ENCODE measurements at regions not wholly inside any gene's neighbourhood (a gene's known extent, or its start where the extent isn't known, plus 50 kb on each side); places are given as distances from the start of the nearest gene placed in this dataset.

DNA sequence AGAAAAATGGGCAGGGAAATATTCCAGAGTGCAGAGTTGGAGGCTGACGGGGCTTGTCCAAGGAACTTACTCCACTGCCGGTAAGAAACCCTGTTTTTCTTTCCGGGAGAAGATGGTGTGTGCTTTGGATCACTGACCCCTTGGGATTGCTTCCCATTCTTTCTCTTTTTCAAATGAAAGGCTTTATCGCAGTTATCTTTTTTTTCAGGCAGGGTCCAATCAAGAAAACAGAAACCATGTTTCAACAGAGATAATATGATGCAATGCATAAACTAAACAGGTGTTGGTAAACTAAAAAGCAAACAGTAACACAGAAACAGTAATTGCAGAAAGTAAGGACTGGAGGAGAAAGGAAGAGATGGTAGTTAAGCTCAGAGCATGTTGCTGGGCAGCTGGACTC is 145.1 kb downstream of the LYPLAL1 start:
- H3K27me3 ChIP-seq (ENCODE audit: control insufficient read depth, insufficient read depth, low read length, poor library complexity, severe bottlenecking), result no peaks in the 10 kb centered on the region
- no peak overlapping the region for H3K27ac ChIP-seq (ENCODE audit: insufficient read depth, low read depth, low read length, poor library complexity, severe bottlenecking)
- no peaks in the 10 kb centered on the region for H3K36me3 ChIP-seq (ENCODE audit: control insufficient read depth, insufficient read depth, low read length)
- no peaks in the 10 kb centered on the region for H3K4me1 ChIP-seq (ENCODE audit: control insufficient read depth, insufficient read depth, low read length)
- WGBS, 2 experiments, result 89 to 94% methylated on average over 3 to 4 of the region's 4 CpGs
- no peak overlapping the region for H3K4me3 ChIP-seq (ENCODE audit: insufficient read depth, low read depth, low read length)
- no peaks in the 10 kb centered on the region for H3K9me3 ChIP-seq (ENCODE audit: control insufficient read depth, low read length)

DNA sequence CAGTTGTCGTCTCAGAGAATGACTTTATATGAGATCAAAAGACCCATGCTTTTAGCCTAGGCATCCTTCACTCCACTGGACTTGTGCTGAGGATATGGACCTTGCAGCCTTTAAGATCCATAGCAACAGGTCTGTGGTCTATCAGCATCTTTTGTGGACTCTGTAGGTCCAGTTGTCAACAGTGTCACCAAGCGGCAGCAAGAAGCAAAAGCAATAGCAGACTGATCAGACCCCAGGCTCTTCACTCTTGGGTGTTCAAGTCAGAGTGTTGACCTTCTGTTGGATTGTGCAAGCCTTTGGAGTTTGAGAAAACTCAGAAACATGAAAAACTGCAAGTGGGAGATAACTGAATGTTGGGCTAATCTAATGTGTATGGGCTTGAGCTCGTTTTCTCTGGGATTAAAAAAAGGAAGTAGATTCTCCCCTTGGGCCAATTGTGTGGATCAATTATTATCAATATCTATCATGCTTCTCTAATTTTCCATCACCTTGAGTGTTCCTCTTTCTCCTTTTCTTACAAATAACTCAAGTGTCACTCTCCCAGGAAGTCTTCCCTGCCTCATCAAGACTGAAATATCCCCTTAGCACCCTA is 144.2 kb downstream of the LYPLAL1 start:
- Histone ChIP-seq H3K9me3 (ENCODE audit: control insufficient read depth, low read length) (no peaks in the 10 kb centered on the region), H3K27me3 (ENCODE audit: control insufficient read depth, insufficient read depth, low read length, poor library complexity, severe bottlenecking) (no peaks in the 10 kb centered on the region)
- 49 to 53% methylated on average over 3 of the region's 3 CpGs for WGBS, 2 experiments

DNA sequence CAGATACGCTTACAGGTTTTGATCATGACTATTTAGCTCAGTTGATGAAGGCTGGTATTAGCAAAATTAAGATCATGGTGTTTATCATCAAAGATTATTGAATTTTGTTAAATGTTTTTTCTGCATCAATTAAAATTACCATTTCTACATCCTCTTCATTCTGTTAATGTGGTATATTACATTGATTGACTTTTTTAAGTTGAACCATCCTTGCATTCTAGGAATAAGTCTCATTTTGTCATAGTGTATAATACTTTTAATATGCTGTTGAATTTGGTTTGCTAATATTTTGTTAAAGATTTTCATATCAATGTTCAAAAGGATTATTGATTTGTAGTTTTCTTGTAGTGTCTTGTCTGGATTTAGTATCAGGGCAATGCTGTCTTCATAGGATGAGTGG is 142.4 kb downstream of the LYPLAL1 start:
- Histone ChIP-seq H3K4me3 (ENCODE audit: insufficient read depth, low read depth, low read length) (no peak overlapping the region), H3K36me3 (ENCODE audit: control insufficient read depth, insufficient read depth, low read length) (no peaks in the 10 kb centered on the region), H3K9me3 (ENCODE audit: control insufficient read depth, low read length) (no peaks in the 10 kb centered on the region), H3K4me1 (ENCODE audit: control insufficient read depth, insufficient read depth, low read length) (no peaks in the 10 kb centered on the region), H3K27me3 (ENCODE audit: control insufficient read depth, insufficient read depth, low read length, poor library complexity, severe bottlenecking) (no peaks in the 10 kb centered on the region), H3K27ac (ENCODE audit: insufficient read depth, low read depth, low read length, poor library complexity, severe bottlenecking) (no peak overlapping the region)
- WGBS, 2 experiments, result no CpG with 5 or more reads among the region's 1 CpG

More for the DNA sequence above, 144.2 kb downstream of the LYPLAL1 start:
- H3K36me3 ChIP-seq (ENCODE audit: control insufficient read depth, insufficient read depth, low read length), result no peaks in the 10 kb centered on the region
- no peak overlapping the region for H3K4me3 ChIP-seq (ENCODE audit: insufficient read depth, low read depth, low read length)
- H3K27ac ChIP-seq (ENCODE audit: insufficient read depth, low read depth, low read length, poor library complexity, severe bottlenecking), result no peak overlapping the region
- H3K4me1 ChIP-seq (ENCODE audit: control insufficient read depth, insufficient read depth, low read length), result no peaks in the 10 kb centered on the region

DNA sequence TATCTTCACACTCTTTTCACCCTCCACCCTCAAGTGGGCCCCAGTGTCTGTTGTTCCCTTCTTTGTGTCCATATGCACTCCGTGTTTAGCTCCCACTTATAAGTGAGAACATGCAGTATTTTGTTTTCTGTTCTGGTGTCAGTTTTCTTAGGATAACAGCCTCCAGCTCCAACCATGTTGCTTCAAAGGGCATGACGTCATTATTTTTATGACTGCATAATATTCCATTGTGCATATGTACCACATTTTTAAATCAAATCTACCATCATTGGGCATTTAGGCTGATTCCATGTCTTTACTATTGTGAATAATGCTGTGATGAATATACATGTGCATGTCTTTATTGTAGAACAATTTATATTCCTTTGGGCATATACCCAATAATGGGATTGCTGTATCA is 140.3 kb downstream of the LYPLAL1 start:
- Histone ChIP-seq H3K27ac (ENCODE audit: insufficient read depth, low read depth, low read length, poor library complexity, severe bottlenecking) (no peak overlapping the region), H3K36me3 (ENCODE audit: control insufficient read depth, insufficient read depth, low read length) (no peaks in the 10 kb centered on the region), H3K9me3 (ENCODE audit: control insufficient read depth, low read length) (no peaks in the 10 kb centered on the region), H3K27me3 (ENCODE audit: control insufficient read depth, insufficient read depth, low read length, poor library complexity, severe bottlenecking) (no peaks in the 10 kb centered on the region), H3K4me1 (ENCODE audit: control insufficient read depth, insufficient read depth, low read length) (no peaks in the 10 kb centered on the region), H3K4me3 (ENCODE audit: insufficient read depth, low read depth, low read length) (no peak overlapping the region)
- 90 to 91% methylated on average over 2 of the region's 2 CpGs for WGBS, 2 experiments

DNA sequence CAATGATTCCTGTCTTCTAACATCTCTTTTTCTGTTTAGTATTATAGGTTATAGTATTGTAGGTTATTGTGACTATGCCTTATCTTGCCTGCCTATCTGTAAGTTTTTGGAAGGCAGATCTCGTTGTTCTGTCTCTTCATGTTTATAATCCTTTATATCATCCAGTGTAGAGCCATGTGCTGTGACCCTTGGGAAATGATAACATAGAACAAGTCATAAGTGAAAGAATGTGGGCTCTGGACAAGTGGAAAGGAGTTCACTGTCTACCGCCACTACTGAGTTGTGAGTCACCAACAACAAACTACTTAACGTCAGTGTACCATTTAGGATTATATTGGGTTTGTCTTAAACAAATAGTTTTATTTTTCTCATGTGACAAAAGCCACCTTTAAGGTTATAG is 139.3 kb downstream of the LYPLAL1 start:
- WGBS, 2 experiments, result 95 to 100% methylated on average over 2 of the region's 3 CpGs
- Histone ChIP-seq H3K4me3 (ENCODE audit: insufficient read depth, low read depth, low read length) (no peak overlapping the region), H3K27ac (ENCODE audit: insufficient read depth, low read depth, low read length, poor library complexity, severe bottlenecking) (no peak overlapping the region), H3K4me1 (ENCODE audit: control insufficient read depth, insufficient read depth, low read length) (no peaks in the 10 kb centered on the region), H3K9me3 (ENCODE audit: control insufficient read depth, low read length) (no peaks in the 10 kb centered on the region), H3K27me3 (ENCODE audit: control insufficient read depth, insufficient read depth, low read length, poor library complexity, severe bottlenecking) (no peaks in the 10 kb centered on the region), H3K36me3 (ENCODE audit: control insufficient read depth, insufficient read depth, low read length) (no peaks in the 10 kb centered on the region)

DNA sequence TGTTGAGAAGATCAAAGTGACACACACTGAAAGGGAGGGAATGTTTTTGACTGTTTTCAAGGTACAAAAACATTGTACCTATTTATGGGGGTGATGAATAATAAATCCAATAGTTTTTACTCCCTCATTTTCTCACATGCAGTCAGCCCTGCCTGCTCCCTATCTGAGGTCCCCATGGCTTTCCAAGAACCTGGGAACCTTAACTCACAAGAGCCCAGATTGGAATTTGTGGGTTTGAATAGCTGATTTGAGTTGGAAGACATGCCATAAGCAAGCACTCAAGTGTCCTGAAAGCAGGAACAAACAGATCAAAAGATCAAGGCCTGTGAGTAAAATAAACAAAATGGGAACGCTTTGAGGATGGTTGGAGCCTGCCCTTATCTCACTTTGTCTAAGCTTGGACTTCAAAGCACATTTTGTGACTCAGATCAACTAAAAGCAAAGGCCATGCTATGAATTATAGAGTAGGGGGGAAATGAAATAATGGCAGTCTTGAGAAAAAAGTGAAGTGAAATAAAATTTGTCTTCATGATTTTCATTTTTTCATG is 136.6 kb downstream of the LYPLAL1 start:
- Histone ChIP-seq H3K4me1 (ENCODE audit: control insufficient read depth, insufficient read depth, low read length) (no peaks in the 10 kb centered on the region), H3K36me3 (ENCODE audit: control insufficient read depth, insufficient read depth, low read length) (no peaks in the 10 kb centered on the region), H3K4me3 (ENCODE audit: insufficient read depth, low read depth, low read length) (no peak overlapping the region), H3K9me3 (ENCODE audit: control insufficient read depth, low read length) (no peaks in the 10 kb centered on the region), H3K27me3 (ENCODE audit: control insufficient read depth, insufficient read depth, low read length, poor library complexity, severe bottlenecking) (no peaks in the 10 kb centered on the region), H3K27ac (ENCODE audit: insufficient read depth, low read depth, low read length, poor library complexity, severe bottlenecking) (no peak overlapping the region)
- WGBS, 2 experiments, result 44 to 53% methylated on average over 1 of the region's 1 CpG

DNA sequence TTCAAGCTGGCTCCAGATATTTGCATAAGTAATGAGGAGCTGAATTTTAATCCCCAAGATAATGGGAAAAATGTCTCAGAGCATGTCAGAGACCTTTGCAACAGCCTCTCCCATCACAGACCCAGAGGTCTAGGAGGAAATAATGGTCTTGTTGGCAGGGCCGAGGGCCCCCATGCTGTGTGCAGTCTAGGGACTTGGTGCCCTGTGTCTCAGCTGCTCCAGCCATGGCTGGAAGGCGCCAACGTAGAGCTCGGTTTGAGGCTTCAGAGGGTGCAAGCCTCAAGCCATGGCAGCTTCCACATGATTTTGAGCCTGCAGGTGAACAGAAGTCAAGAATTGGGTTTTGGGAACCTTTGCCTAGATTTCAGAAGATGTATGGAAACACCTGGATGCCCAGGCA is 134.7 kb downstream of the LYPLAL1 start:
- Histone ChIP-seq H3K27me3 (ENCODE audit: control insufficient read depth, insufficient read depth, low read length, poor library complexity, severe bottlenecking) (no peaks in the 10 kb centered on the region), H3K36me3 (ENCODE audit: control insufficient read depth, insufficient read depth, low read length) (no peaks in the 10 kb centered on the region), H3K9me3 (ENCODE audit: control insufficient read depth, low read length) (no peaks in the 10 kb centered on the region), H3K4me1 (ENCODE audit: control insufficient read depth, insufficient read depth, low read length) (no peaks in the 10 kb centered on the region), H3K27ac (ENCODE audit: insufficient read depth, low read depth, low read length, poor library complexity, severe bottlenecking) (no peak overlapping the region), H3K4me3 (ENCODE audit: insufficient read depth, low read depth, low read length) (no peak overlapping the region)
- WGBS, 2 experiments, result 90 to 92% methylated on average over 4 of the region's 4 CpGs

DNA sequence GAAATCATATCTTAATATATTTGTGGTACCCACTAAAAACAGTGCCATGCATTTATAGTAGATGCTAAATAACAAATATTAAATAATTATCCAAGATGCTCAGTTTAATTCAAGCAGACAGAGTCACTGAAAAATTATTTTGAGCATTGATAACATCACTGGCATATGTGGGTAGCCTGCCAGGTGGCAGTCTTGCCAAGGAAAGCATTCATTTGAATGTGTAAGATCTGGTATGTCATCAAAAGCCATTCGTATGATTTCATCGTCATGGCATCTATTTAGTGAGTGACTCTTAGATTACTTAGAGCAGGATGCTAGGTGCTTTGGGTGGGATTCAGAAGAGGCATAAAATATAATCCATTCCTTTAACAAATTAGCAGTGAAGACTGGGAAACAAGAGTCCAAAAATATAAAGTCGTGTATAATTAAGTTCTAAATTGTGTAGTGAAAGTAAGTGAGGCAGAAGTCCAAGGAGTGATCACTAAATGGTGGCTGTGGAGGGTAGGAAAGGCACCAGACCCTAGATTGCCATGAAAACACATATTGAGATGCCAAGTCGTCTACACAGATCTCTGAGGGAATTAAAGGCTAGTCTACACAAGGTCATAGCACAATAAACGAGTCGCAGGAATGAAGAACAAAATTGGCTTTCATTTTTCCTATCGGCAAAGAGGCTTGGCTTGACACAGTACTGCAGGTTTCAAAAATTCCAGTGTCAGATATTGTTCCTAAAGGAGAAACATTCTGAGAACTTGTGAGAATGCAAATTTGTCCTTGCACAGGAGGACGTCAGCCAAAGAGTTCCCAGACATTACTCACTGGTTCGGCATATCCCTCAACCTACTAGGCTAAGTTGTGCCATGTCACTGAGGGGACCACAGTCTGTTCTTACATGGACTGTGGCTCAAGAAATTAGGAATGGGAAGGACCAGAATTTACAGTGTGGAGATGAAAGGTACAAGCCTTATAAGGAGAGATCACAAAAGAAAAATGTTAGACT is 130.8 kb downstream of the LYPLAL1 start:
- no peaks in the 10 kb centered on the region for H3K27me3 ChIP-seq (ENCODE audit: control insufficient read depth, insufficient read depth, low read length, poor library complexity, severe bottlenecking)
- no peaks in the 10 kb centered on the region for H3K4me1 ChIP-seq (ENCODE audit: control insufficient read depth, insufficient read depth, low read length)
- 79 to 81% methylated on average over 9 of the region's 9 CpGs for WGBS, 2 experiments
- H3K4me3 ChIP-seq (ENCODE audit: insufficient read depth, low read depth, low read length), result no peak overlapping the region
- H3K36me3 ChIP-seq (ENCODE audit: control insufficient read depth, insufficient read depth, low read length), result no peaks in the 10 kb centered on the region
- H3K9me3 ChIP-seq (ENCODE audit: control insufficient read depth, low read length), result no peaks in the 10 kb centered on the region
- H3K27ac ChIP-seq (ENCODE audit: insufficient read depth, low read depth, low read length, poor library complexity, severe bottlenecking), result no peak overlapping the region

DNA sequence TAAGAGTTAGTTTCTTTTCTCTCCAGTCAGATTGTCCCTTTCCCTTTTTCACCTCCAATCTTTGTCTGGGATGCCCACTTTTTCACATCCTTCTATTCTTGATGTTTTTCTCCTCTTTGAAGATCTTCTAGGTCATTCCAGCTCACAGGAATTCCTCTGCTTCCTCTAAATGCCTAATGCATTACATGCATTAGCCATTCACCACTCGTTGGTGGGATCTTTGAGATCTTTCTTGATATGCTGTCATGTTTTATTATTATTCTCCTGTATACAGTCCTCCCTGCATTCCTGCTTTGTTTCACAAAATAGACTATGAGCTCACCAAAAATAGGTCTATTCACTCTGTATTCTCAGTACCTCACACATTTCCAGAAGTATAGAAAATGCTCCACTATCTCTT is 129.0 kb downstream of the LYPLAL1 start:
- Histone ChIP-seq H3K4me1 (ENCODE audit: control insufficient read depth, insufficient read depth, low read length) (no peaks in the 10 kb centered on the region), H3K27me3 (ENCODE audit: control insufficient read depth, insufficient read depth, low read length, poor library complexity, severe bottlenecking) (no peaks in the 10 kb centered on the region), H3K36me3 (ENCODE audit: control insufficient read depth, insufficient read depth, low read length) (no peaks in the 10 kb centered on the region), H3K4me3 (ENCODE audit: insufficient read depth, low read depth, low read length) (no peak overlapping the region), H3K9me3 (ENCODE audit: control insufficient read depth, low read length) (no peaks in the 10 kb centered on the region), H3K27ac (ENCODE audit: insufficient read depth, low read depth, low read length, poor library complexity, severe bottlenecking) (no peak overlapping the region)
- 100% methylated on average over 1 of the region's 1 CpG; no CpG with 5 or more reads in 1 of the 2 experiments for WGBS, 2 experiments

DNA sequence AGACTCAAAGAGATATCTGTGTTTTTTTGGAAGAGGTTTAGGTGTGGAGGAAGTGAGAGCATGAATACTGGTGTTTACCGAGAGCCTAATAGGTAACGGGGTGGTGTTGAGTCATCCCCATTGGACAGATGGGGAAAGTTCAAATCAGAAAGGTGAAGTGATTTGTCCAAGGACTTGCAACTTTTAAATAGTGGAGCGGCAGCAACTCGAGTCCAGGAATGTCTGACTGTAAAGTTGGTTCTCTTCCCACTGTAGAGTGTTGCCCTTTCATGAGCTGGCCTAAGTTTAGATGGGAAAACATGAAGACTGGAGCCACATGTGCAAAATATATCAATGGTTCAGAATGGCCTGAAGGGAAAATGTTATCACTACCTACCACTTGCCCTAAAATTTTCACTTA is 125.7 kb downstream of the LYPLAL1 start:
- Histone ChIP-seq H3K4me3 (ENCODE audit: insufficient read depth, low read depth, low read length) (no peak overlapping the region), H3K4me1 (ENCODE audit: control insufficient read depth, insufficient read depth, low read length) (no peaks in the 10 kb centered on the region), H3K36me3 (ENCODE audit: control insufficient read depth, insufficient read depth, low read length) (no peaks in the 10 kb centered on the region), H3K9me3 (ENCODE audit: control insufficient read depth, low read length) (no peaks in the 10 kb centered on the region), H3K27ac (ENCODE audit: insufficient read depth, low read depth, low read length, poor library complexity, severe bottlenecking) (no peak overlapping the region), H3K27me3 (ENCODE audit: control insufficient read depth, insufficient read depth, low read length, poor library complexity, severe bottlenecking) (no peaks in the 10 kb centered on the region)
- WGBS, 2 experiments, result 95 to 97% methylated on average over 4 of the region's 4 CpGs
